Right lobe of liver (tissue), 6 donors: ENCODE measurements at regions not wholly inside any gene's neighbourhood (a gene's known extent, or its start where the extent isn't known, plus 50 kb on each side); places are given as distances from the start of the nearest gene placed in this dataset.

Source experiments
- ATAC-seq, 4 donors: fragments of 200-7000 bp; cut with Tn5 transposase; one replicate each; pipeline ENCODE4 v1.9.1; 2020; ENCODE audit warnings: mild to moderate bottlenecking in 4 of 4, moderate library complexity in 4 of 4
- DNase-seq, 3 donors: peaks; one replicate each; pipeline ENCODE4 v3.0.0-alpha.2; 2020
- H3K27ac ChIP-seq, 3 donors: fragments of 200-600 bp; one replicate each; pipeline ENCODE4 v1.8.0; 2022
- H3K27me3 ChIP-seq, 2 donors: fragments of 200-600 bp; one replicate each; pipeline ENCODE4 v1.8.0; 2022
- H3K36me3 ChIP-seq, 4 donors: fragments of 200-600 bp; sonication (generic) in 1 of 4; one replicate each; pipeline versions ENCODE4 v1.5.1 to v1.8.0; 2017 to 2022; ENCODE audit warnings: control low read depth in 1 of 4
- H3K4me1 ChIP-seq, 4 donors: fragments of 200-600 bp; sonication (generic) in 1 of 4; one replicate each; pipeline versions ENCODE4 v1.5.1 to v1.8.0; 2017 to 2022; ENCODE audit warnings: control low read depth in 1 of 4
- H3K4me3 ChIP-seq, 3 donors: fragments of 200-600 bp; one replicate each; pipeline ENCODE4 v1.8.0; 2022
- H3K9me3 ChIP-seq, 4 donors: fragments of 200-600 bp; sonication (generic) in 1 of 4; one replicate each; pipeline versions ENCODE4 v1.5.1 to v1.8.0; 2017 to 2022; ENCODE audit warnings: control low read depth in 1 of 4
- CTCF ChIP-seq, 4 donors: fragments of 200-600 bp in 3 of 4; fragments of 450-650 bp in 1 of 4; IDR thresholded peaks; one replicate each; pipeline versions ENCODE4 v1.5.1 to v1.8.0; 2016 to 2022; ENCODE audit warnings: antibody characterized with exemption in 4 of 4, mild to moderate bottlenecking in 2 of 4
- POLR2A ChIP-seq: fragments of 450-650 bp; IDR thresholded peaks from one replicate; pipeline ENCODE4 v1.6.1; 2017; ENCODE audit warnings: antibody characterized with exemption, mild to moderate bottlenecking
- WGBS: methylation state at CpG from one replicate; pipeline ENCODE4 v1.1.6; 2018; ENCODE audit warnings: low coverage, low lambda C conversion rate; ENCODE audit not compliant: insufficient coverage; ENCODE audit errors: missing lambda C conversion rate; 5-methylcytosine and 5-hydroxymethylcytosine counted together
- intact Hi-C, 2 donors: fragments of 100-400 bp; cut with DNase I; formaldehyde crosslinking; loops; one replicate each; pipeline versions ENCODE4 v1.11.2 to v1.14.1; 2022
- donor health status: DM: no; HTN: yes; CAD: no.
- donor health status: DM: no; HTN: no; CAD: no.
- donor health status: DM: no; HTN: no; CAD: no.
- donor health status: DM: no; HTN: yes; CAD: no.
- donor health status: DM: no; HTN: yes; CAD: no.

DNA sequence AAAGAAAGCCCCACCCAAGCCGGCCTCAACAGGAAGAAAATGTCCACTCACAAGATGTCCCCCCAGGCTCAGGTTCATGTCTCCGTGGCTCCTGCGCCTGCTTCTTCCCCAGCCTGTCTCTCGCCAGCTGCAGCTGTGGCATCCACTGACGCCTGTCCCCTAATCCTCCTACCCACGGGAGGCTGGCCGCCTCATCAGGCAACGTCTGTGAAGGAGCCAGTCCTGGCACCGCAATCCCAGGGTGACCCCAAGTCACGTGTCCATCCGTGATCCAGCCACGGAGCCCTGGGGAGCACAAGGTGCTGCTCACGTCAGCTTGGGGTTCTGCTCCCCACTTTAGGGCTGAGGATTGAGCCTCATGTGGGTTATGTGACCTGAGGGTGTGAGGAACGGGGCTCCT lies 640.3 kb downstream of the CDH26 start:
- TF ChIP-seq POLR2A: no peak
- TF ChIP-seq CTCF (IDR thresholded peaks at IDR 0.05): no peak
- no peaks in the 10 kb centered on the region for H3K36me3 ChIP-seq
- intact Hi-C loops: no loop called here
- H3K27me3 ChIP-seq: no peaks in the 10 kb centered on the region
- 58% methylated on average over 14 of the region's 14 CpGs for WGBS
- no peak overlapping the region for H3K4me3 ChIP-seq
- no peak for DNase-seq
- no peaks in the 10 kb centered on the region for H3K9me3 ChIP-seq
- H3K27ac ChIP-seq: no peak overlapping the region
- H3K4me1 ChIP-seq: no peaks in the 10 kb centered on the region
- no peak for ATAC-seq

DNA sequence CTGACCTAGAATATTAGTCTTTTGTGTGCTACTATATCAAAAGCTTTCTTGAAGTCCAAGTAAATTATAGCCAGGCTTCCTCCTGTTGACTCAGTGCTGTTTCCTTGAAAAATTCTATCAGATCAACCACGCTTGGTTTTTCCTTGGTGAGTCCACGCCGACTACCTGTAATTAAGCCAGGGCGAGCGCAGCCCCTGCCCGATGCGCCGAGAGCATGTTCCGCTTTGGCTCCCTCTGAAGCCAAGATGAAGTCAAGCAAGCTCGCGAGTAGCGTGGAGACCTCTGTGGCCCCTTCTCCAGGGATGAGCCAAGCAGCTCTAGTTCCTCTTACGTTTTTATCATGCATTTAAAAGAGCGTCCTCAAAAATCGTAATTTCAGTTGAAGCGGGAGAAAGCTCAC lies 641.2 kb downstream of the CDH26 start:
- DNase-seq: no peak

DNA sequence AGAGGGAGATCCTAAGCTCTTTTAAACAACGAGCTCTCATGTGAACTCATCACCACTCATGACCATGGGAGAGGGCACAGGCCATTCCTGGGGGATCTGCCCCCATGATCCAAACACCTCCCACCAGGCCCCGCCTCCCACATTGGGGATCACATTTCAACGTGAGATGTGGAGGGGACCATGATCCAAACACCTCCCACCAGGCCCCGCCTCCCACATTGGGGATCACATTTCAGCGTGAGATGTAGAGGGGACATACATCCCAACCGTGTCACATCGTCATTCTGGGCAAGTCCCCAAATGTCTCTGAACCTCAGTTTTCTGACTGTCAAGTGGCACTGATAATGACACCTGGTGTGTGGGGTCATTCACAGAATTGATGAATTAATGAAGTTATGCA lies 641.8 kb downstream of the CDH26 start:
- Histone ChIP-seq H3K9me3 (no peaks in the 10 kb centered on the region), H3K4me3 (no peak overlapping the region), H3K4me1 (no peaks in the 10 kb centered on the region), H3K36me3 (no peaks in the 10 kb centered on the region), H3K27me3 (no peaks in the 10 kb centered on the region), H3K27ac (no peak overlapping the region)
- intact Hi-C loops: no loop called here
- 57% methylated on average over 6 of the region's 7 CpGs for WGBS
- TF ChIP-seq POLR2A (no peak), CTCF (IDR thresholded peaks at IDR 0.05) (no peak)
- DNase-seq: no peak
- ATAC-seq: no peak

More for the DNA sequence above, 641.2 kb downstream of the CDH26 start:
- no peak overlapping the region for H3K4me3 ChIP-seq
- H3K9me3 ChIP-seq: no peaks in the 10 kb centered on the region
- no peak for ATAC-seq
- H3K4me1 ChIP-seq: no peaks in the 10 kb centered on the region
- H3K27me3 ChIP-seq: no peaks in the 10 kb centered on the region
- intact Hi-C loops: no loop called here
- WGBS: 64% methylated on average over 8 of the region's 16 CpGs
- H3K27ac ChIP-seq: no peak overlapping the region
- H3K36me3 ChIP-seq: no peaks in the 10 kb centered on the region
- TF ChIP-seq POLR2A: no peak
- TF ChIP-seq CTCF (IDR thresholded peaks at IDR 0.05): no peak

GRCh38 chr20:60624066-60624465 lies 628.0 kb upstream of the CDH4 start:
- no peaks in the 10 kb centered on the region for H3K9me3 ChIP-seq
- TF ChIP-seq POLR2A (no peak), CTCF (IDR thresholded peaks at IDR 0.05) (no peak)
- no peak for ATAC-seq
- WGBS: 51% methylated on average over 4 of the region's 4 CpGs
- H3K27me3 ChIP-seq: no peaks in the 10 kb centered on the region
- no peak for DNase-seq
- intact Hi-C loops: no loop called here
- no peak overlapping the region for H3K27ac ChIP-seq
- no peaks in the 10 kb centered on the region for H3K4me1 ChIP-seq
- no peak overlapping the region for H3K4me3 ChIP-seq
- no peaks in the 10 kb centered on the region for H3K36me3 ChIP-seq
